Left kidney (tissue), 1 donor: ENCODE measurements at regions not wholly inside any gene's neighbourhood (a gene's known extent, or its start where the extent isn't known, plus 50 kb on each side); places are given as distances from the start of the nearest gene placed in this dataset.
A peak's percentile ranks its signal among the peaks of the same experiment; 100 is the strongest.
"Not testable (repeated sequence)": the region's sequence is repeated elsewhere in the genome, so short reads cannot be mapped to it uniquely, and the experiment has no call there.

Source experiments
- DNase-seq: peaks from one replicate; pipeline ENCODE4 v3.0.0-alpha.2; 2013

DNA sequence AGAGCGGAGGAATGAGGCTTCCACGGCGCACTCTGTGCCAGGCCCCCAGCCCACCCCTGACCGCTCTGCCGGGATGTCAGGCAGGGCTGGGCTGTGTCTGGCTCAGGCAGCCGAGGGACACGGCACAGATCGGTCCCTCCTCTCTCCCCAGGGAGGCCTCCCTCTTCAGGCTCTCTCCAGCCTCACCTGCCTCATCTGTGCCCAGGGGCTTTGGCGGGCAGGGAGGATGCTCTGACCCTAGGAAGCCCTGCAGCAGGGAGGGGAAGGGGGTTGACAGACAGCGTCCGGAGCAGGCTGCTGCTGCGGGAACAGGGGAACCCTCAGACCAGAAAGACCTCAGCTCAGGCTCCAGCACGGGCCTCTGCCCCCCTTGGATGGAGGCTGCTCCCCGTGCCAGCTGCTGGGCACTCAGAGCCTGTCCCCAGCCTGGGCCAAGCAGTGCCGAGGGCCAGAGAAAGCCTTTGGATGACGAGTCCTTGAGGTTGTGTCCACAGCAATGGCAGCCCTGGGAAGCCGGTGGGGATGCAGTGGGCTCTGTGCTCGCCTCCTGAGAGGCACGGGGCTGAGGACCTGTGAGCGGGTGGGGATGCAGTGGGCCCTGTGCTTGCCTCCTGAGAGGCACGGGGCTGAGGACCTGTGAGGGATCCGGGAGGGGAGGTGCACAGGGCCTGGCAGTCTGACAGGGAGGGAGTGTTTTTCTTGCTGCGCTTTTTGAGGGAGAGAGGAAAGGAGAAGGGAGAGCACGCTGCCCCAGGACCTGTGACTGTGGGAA lies 66.9 kb downstream of the FOXL3 start:
- no peak for DNase-seq

DNA sequence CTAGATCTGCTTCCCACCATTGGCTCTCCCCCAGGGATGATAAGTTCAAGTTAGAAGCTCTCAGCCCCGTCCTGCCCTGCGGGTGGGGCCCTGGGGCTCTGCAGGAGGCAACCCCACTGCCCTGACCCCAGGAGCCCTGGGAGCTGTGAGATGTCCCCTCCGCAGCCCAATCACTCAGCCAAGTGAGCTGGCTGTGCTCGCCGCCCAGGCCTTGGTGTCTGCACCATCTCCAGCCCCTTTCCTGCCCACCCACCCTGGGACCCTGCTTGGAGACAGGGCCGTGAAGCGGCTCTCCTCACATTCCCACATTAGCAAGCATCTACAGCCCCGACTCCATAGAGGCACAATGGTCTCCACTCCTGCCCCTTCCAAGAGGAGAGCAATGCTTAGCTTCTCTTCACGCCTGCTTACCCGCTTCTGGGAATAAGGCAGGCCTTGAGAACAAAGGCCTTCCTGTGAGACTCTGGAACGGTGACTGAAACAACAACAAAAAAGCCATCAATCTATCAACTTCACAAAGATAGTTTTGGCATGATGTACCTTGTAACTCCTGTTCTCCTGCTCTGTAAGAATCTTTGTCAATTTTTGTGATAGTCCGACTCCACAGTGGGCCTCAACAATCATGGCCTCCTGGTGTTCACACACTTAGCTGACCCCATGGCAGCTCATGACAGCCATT lies 67.7 kb downstream of the FOXL3 start:
- no peak for DNase-seq

DNA sequence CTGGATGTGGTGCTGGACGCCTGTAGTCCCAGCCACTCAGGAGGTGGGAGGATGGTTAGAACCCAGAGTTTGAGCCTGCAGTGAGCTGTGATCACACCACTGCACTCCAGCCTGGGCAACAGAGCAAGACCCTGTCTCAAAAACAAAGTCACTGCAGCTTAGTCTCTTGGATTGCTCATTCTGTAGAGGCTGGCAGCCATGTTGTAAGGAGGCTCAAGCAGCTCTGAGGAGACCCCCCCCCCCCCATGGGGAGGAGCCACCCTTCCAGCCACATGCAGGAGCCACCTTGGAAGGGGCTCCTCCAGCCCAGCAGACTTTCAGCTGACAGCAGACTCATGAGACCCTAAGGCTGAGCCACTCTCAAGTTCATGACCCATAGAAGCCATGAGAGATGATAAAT lies 68.4 kb downstream of the FOXL3 start:
- no peak for DNase-seq

DNA sequence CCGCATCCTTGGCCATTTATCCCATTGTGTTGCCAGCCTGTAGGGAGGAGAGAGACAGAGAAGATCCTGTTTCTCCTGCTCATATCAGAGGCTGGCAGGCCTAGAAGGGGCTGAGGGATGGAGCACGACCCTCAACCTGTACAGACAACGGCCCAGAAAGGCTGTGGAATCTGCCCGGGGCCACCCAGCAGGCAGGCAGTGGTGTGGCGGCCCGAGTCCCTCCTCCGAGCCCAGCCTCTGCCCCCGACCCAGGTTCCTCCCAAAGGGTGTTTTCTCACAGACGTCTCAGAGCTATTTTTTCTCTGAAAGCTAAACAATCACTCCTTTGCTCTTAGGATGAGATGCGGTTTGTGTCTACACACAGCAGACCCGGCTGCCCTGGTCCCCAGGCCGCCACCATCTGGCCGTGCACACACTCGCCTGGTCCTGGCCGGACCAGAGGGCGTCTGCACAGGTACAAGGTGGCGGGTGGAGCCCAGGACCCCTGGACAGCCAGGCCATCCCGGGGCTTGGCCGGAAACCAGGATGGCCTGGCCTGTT lies 69.3 kb downstream of the FOXL3 start:
- DNase-seq = no peak

DNA sequence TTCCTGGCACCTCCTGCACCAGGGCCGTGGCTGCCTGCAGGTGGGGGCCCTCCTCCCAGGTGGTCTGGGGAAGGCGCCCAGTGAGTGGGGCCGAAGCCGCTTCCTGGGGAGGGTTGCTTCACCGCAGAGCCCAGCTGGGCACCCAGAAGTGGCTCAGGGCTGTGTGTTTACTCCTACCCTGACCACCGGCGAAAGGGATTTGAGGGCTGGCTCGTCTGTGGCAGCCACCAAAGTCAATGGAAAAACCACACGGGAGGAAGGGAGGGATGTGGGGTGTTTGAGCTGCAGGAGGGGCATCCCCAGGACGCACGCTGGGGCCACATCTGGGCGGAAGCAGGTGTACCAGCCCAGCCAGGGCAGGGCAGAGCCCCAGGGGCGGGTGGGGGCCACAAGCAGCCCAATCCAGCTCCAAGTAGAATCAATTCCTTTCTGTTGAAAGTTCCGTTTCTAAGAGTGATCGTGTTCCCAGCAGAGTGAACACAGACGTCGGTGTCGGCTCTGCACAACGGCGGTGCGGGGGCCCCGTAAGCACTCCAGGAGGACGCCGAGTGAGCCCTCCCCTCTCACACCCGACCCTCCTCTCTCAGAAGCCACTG lies 69.9 kb downstream of the FOXL3 start:
- DNase-seq = no peak

DNA sequence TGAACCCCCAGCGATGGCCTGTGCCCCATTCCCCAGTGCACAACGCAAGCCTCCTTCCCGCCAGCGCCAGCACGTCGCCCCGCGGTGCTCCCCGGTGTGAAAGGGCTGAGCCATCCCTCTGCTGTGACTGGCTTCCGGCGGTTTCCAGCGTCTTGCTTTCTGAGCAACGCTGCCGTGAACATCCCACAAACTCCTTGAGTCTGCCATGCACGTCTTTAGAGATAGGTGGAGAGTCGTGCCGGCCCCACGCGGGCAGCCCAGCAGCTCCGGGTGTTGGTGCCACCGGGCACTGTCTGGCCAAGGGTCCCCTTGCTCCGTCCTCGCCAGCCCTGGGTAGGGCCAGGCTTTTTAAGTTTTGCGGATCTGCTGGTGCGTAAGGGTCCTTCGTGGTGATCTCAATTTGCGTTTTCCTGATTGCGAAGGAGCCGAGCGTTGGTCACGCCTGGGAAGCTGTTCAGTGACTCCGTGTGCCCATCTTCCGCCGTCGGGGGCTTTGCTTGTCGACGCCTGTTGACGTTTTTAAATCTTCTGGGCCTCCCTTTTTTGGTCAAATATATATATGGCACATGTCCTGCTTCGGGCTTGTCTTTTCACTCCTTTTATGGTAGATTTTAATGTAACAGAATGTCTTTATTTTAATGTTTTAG lies 70.6 kb downstream of the FOXL3 start:
- no peak for DNase-seq

DNA sequence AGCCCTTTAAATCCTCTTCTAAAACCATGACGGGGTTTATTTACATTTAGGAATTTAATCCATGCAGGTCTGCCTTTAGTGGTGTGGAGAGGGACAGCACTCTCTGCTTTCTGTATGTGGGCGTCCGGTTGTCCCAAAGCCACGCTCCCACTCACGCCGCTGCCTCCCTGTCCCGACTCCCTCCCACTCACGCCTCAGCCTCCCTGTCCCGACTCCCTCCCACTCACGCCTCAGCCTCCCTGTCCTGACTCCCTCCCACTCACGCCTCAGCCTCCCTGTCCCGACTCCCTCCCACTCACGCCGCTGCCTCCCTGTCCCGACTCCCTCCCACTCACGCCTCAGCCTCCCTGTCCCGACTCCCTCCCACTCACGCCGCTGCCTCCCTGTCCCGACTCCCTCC lies 71.2 kb downstream of the FOXL3 start:
- DNase-seq = not testable (repeated sequence)

DNA sequence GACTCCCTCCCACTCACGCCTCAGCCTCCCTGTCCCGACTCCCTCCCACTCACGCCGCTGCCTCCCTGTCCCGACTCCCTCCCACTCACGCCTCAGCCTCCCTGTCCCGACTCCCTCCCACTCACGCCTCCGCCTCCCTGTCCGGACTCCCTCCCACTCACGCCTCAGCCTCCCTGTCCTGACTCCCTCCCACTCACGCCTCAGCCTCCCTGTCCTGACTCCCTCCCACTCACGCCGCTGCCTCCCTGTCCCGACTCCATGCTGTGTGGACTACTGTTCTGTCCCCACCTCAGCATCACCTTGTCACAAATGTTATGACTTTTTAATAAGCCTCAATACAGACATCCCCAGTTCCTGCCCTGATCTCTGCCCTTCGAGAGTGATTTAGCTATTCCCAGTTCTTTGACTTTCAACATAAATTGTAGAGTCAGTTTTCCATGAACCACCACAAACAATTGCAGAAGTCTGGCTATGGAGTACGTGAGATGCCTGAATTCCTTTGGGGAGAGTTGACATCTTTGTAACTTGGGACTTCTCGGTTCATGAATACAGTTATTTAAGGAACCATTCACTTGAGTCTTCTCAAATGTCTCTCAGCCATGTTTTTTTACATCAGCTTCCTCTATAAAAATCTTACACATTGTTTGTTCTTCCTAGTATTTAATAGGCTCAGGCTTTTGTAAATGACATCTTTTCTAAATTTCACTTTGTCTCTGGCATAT lies 71.9 kb downstream of the FOXL3 start:
- DNase-seq = peak; percentile 56

DNA sequence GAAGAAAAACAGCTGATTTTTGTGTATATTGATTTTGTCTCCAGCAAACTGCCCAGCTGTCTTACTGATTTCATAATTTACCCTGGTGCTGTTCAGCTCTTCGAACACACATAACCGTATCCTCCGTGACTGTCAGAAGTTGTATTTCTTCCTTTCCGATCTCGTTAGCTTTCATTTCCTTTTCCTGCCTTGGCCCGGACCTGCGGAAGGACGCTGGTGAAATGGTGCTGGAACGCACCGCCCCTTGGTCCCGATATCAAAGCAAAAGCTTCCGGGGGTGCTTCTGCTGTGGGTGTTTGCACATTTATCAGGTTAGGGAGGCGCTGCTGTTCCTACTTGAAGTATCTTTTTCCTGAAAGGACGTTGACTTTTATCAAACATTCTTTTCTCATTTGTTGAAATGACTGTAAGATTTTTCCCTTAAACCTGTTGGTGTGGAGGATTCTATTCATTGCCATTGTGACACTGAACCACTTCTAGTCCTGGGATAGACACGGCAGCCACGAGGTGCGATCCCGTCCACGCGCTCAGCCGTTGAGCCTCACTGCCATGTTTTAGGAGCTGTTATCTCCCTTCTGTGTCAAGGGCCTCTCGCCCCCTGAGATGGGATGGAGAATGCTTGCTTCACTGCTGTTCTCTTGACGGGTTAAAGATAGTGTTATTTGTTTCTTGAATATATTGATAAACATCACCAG lies 72.6 kb downstream of the FOXL3 start:
- no peak for DNase-seq

DNA sequence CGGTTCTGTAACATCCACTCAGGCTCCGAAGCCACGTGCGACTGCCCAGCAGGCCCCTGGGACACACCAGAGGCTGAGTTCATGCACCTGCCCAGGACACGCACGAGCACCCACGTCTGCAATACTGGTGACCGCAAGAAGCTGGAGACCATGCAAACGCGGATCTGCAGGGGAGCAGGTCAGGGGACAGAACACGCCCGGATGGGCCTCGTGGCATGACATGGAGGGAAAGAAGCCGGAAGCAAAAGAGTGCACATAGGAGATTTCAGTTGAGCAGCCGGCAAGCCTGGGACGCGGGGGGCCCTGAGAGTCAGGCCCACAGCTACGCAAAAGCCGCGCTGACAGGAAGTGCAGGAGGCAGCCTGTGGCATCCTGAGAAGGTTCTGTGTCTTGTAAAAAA lies 73.7 kb downstream of the FOXL3 start:
- DNase-seq = no peak

DNA sequence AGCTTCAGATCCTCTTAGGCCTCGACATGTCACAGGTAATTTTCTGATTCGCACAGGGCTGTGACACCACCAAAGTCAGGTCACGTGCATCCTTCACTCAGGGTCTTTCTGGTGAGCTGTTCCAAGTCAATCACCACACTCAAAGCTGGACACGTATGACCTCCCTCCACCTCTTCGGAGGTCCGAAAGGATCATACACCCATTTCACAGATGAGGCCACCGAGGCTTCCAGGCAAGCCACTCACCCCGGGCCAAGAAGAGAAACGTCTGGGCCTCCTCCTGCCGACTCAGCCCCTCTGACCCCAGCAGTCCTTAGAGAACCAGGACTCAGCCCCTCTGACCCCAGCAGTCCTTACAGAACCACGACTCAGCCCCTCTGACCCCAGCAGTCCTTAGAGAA lies 74.6 kb downstream of the FOXL3 start:
- DNase-seq = no peak

DNA sequence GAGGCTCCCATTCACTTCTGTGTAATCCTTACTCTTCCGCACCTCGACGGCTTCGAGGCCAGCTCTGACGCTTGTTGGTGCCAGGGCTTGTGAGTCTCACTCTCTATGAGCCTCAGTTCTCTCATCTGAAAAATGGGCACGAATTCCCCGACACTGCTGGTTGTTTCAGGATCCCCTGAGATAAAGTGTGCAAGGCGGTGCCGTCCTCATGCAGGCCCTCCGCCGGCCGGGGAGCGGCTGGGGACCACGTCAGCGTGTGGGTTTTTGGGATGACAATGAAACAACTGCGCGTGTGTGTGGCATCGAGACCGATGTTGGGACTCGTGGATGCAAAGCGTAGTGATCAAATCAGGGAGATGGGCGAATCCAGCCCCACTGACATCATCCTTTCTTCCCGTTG lies 75.6 kb downstream of the FOXL3 start:
- DNase-seq = no peak

DNA sequence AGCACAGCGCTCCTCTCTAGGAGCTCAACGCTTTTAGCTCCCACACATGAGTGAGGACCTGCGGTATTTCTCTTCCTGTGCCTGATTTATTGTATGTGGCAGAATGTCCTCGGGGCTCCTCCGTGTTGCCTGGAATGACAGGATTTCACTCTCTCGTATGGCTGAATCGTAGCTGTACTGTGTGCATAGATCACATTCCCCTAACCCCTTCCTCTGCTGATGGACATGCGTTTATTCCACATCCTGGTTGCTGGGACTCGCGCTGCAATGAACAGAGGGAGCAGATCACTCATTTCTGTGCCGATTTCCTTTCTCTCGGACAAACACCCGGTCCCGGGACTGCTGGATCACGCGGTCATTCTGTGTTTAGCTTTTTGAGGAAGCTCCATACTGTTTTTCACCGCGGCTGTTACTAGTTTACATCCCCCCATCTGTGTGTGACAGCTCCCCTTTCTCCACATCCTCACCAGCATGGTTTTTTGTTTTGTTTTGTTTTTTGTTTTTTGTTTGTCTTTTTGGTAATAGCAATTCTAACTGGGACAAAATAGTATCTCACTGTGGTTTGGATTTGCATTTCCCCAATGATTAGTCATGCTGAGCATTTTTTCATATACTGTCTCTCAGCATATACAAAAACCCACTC lies 76.3 kb downstream of the FOXL3 start:
- DNase-seq = peak; percentile 55

DNA sequence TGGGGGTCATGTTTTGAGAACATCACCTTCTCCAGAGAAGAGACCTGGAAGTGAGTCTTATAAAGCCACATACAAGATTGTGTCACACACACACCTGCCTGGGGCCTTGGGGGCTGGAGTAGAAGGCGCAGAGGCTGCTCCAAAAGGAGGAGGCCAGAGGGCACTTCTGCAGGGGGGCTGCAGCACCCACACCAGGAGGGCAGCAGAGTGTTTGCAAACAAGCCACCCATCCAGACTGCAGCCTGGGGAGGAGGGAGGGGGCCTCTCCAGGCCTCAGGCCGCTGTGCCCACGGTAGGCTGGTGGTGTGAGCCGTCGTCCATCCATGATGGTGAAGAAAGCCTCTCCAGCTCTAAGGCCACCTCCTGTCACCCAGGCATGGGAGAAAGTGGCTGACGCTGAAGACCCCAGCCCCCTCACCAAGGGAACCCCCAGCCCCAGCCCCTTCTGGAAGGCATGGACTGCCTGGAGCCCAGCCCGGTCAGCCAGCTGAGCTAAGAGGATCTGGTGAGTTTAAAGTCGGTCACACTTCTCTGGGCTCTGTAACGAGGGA lies 77.5 kb downstream of the FOXL3 start:
- no peak for DNase-seq

DNA sequence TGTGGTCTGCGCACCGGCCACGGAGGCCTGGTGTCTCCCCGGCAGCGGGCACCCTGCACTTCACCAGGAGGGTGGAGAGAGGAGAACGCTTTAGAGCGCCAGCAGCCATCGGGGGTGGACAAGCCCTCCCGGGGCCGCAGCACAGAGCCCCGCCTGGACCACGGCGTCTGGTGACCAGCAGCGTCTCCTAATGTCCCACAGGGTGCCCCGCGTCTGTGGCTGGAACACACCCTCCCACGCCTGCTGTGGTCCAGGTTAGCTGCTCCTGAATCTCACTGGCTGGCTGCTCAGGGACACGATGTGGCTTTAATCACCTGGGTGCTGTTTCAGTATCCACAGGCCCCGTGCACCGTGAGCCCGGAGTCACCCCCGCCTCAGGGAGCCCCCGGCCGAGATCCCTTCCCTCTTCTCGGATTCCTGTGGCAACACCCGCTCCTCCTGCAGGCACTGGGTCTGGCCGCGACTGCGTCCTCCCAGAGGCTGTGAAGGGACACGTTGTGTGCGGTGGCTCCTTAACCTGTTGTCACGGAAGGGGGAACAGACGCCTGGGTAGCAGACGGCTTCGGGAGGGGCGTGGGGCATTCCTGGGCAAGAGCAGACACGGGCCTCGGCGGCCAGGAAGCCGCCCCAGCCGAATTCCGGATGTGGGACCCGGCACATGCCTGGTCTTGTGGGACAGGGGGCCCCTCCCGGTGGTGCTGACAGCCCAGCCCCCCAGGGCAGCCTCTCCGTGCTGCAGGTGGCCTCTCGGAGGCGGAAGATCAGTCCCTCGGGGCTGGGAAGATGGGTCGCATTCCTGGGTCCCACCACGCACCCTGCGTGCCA lies 78.9 kb downstream of the FOXL3 start:
- no peak for DNase-seq

DNA sequence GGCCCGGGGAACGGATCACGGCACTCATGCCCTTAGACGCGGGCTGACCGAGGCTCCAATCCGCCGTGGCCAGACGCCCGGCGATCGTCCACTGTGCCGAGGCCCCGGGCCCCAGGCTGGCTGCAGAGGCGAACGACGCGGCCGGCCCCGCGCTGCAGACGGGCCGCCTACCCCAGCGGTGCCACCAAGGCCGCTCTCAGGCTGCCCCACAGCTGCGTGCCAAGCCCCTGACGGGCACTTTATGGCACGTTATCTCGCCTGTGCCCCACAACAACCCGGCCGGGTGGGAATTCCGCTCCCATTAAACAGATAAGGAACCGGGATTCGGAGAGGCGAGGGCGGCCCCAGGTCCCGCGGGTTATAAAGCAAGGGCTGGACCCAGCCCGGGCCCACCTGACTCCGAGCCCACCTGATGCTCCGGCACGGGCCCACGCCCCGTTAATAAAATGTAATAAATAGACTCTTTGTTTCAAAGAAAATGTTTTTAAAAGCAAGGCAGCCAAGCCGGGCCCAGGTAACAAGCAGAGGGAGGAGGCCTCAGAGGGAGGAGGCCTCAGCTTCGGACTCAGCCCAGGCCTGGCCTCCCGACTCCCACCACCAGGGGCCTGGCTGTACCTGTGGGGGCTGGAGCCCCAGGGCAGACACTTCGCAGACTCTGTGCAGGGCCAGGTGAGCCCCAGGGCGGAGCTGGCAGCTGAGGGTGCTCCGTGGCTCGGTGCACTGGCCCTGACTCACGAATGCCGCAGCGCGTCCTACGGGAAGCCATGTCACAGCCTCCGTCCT lies 79.7 kb downstream of the FOXL3 start:
- no peak for DNase-seq

DNA sequence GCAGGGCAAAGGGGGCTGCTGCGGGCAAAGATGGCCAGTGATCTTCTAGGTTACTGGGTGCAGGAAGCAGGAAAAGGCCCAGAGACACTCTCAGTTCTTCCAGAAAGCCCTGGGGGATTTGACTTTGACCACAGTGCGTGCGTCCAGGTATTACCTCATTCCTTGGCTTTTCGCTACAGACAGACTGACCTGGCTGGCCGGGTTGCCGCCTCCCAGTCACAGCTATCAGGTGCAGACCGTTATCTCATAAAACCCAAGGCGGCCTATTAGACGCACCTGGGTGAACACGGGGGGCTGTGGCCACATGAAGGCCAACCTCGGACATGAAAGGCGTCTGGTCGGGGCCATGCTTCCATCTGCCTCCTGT lies 80.3 kb downstream of the FOXL3 start:
- DNase-seq = no peak

DNA sequence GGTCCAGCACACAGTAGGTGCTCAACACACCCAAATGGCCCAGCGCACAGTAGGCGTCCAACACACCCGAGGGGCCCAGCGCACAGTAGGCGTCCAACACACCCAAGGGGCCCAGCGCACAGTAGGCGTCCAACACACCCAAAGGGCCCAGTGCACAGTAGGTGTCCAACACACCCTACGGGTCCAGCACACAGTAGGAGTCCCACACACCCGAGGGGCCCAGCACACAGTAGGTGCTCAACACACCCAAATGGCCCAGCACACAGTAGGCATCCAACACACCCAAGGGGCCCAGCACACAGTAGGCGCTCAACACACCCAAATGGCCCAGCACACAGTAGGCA lies 80.8 kb downstream of the FOXL3 start:
- no peak for DNase-seq
